ENCODE measurements at regions not wholly inside any gene's neighbourhood (a gene's known extent, or its start where the extent isn't known, plus 50 kb on each side); places are given as distances from the start of the nearest gene placed in this dataset.

DNA sequence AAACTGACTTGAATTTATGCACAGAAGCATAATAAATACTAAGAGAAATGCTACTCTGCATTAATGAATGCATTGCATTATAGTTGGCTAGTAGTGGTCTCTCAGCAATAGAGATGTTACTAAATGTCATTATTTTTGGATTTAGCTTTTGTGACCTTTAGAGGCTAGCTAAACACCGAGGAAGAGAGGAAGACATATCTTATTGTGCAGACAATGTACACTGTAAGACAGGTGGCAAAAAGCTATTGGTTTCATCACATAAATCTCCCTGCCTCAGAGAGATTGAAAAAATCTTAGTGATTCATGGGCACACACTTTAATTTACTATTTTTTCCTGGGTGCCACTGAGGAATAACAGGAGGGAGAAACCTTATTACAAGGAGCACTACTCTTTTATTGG is 435.9 kb downstream of the TMEM232 start:
- no peak for TF ChIP-seq POLR2A (IDR thresholded peaks at IDR 0.05)
- TF ChIP-seq, protein P1, sequence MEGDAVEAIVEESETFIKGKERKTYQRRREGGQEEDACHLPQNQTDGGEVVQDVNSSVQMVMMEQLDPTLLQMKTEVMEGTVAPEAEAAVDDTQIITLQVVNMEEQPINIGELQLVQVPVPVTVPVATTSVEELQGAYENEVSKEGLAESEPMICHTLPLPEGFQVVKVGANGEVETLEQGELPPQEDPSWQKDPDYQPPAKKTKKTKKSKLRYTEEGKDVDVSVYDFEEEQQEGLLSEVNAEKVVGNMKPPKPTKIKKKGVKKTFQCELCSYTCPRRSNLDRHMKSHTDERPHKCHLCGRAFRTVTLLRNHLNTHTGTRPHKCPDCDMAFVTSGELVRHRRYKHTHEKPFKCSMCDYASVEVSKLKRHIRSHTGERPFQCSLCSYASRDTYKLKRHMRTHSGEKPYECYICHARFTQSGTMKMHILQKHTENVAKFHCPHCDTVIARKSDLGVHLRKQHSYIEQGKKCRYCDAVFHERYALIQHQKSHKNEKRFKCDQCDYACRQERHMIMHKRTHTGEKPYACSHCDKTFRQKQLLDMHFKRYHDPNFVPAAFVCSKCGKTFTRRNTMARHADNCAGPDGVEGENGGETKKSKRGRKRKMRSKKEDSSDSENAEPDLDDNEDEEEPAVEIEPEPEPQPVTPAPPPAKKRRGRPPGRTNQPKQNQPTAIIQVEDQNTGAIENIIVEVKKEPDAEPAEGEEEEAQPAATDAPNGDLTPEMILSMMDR (IDR thresholded peaks at IDR 0.05): no peak
- intact Hi-C loops (cut with DNase I; ENCODE audit: low total_unique reads): no loop called here

DNA sequence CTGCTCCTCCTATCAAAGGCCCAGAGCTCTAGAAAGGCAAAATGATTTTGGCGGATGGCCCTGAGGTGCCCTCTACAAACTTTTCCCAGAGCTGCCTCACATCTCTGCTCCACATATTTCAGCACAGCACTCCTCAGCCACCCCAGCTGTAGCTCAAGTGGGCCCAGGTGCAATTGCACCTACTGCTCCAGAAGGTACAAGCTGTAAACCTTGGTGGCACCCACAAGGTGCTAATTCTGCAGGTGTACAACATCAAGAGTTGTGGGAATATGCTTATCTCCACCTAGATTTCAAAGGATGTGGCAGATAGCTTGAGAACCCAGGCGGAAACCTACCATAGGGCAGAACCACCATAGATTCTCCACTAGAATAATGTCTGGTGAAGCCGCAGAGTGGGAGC is 432.2 kb downstream of the TMEM232 start:
- intact Hi-C loops (cut with DNase I; ENCODE audit: low total_unique reads): no loop called here
- no peak overlapping the region for H3K4me3 ChIP-seq
- H3K27ac ChIP-seq: no peak overlapping the region
- H3K9me3 ChIP-seq: no peaks in the 10 kb centered on the region
- H3K27me3 ChIP-seq: no peaks in the 10 kb centered on the region
- DNase-seq: no peak
- H3K36me3 ChIP-seq: no peaks in the 10 kb centered on the region
- TF ChIP-seq, protein P1 (IDR thresholded peaks at IDR 0.05): no peak
- no peak for TF ChIP-seq POLR2A (IDR thresholded peaks at IDR 0.05)
- H3K4me1 ChIP-seq: no peaks in the 10 kb centered on the region

More for the DNA sequence above, 435.9 kb downstream of the TMEM232 start:
- Histone ChIP-seq H3K4me1 (no peaks in the 10 kb centered on the region), H3K9me3 (no peaks in the 10 kb centered on the region), H3K27me3 (no peaks in the 10 kb centered on the region), H3K36me3 (no peaks in the 10 kb centered on the region), H3K4me3 (no peak overlapping the region), H3K27ac (no peak overlapping the region)
- DNase-seq: no peak

DNA sequence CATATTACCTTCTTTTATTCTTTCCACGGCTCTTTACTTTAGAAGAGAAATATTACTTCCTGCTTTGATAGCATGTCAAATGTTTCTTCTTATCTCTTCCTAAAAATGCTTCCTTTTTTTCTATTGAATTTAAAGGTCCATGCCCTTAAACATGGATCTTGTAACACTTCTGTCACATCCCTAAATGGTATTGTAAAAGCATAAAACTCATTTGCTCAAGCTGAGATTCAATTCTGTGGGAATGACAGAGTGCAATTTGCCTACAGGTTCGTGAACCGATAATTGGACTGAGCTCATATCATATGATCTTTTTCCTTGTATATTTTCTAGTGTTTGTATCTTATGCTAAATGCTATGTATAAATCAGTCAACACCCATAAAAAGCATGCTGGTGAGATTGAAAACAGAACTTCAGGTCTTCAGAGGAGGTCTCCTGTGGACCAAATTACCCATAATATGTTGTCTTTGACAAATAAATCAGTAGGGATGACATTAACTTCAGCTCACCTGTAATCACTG is 429.3 kb downstream of the TMEM232 start:
- intact Hi-C loops (cut with DNase I; ENCODE audit: low total_unique reads): no loop called here
- Histone ChIP-seq H3K27me3 (no peaks in the 10 kb centered on the region), H3K27ac (no peak overlapping the region), H3K4me3 (no peak overlapping the region), H3K9me3 (no peaks in the 10 kb centered on the region), H3K4me1 (no peaks in the 10 kb centered on the region), H3K36me3 (no peaks in the 10 kb centered on the region)
- TF ChIP-seq POLR2A (IDR thresholded peaks at IDR 0.05): no peak
- TF ChIP-seq, protein P1 (IDR thresholded peaks at IDR 0.05): no peak
- DNase-seq: no peak

DNA sequence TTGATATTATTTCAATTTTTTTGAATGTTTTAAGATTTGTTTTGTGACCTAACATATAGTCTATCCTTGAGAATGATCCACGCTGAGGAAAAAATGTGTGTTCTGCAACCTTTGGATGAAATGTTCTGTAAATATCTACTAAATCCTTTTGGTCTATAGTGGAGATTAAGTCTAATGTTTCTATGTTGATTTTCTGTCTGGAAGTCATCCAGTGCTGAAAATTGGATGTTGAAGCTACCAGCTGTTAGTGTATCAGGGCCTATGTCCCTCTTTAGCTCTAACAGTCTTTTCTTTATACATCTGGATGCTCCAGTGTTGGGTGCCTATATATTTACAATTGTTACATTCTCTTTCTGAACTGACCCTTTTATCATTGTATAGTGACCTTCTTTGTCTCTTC is 422.3 kb downstream of the TMEM232 start:
- TF ChIP-seq POLR2A (IDR thresholded peaks at IDR 0.05): no peak
- TF ChIP-seq, protein P1 (IDR thresholded peaks at IDR 0.05): no peak
- intact Hi-C loops (cut with DNase I; ENCODE audit: low total_unique reads): no loop called here
- no peak overlapping the region for H3K4me3 ChIP-seq
- no peak overlapping the region for H3K27ac ChIP-seq
- H3K9me3 ChIP-seq: peaks cover 0 to 6% of the 10 kb centered on the region in 2 donors
- no peaks in the 10 kb centered on the region for H3K36me3 ChIP-seq
- H3K27me3 ChIP-seq: no peaks in the 10 kb centered on the region
- DNase-seq: no peak
- no peaks in the 10 kb centered on the region for H3K4me1 ChIP-seq

DNA sequence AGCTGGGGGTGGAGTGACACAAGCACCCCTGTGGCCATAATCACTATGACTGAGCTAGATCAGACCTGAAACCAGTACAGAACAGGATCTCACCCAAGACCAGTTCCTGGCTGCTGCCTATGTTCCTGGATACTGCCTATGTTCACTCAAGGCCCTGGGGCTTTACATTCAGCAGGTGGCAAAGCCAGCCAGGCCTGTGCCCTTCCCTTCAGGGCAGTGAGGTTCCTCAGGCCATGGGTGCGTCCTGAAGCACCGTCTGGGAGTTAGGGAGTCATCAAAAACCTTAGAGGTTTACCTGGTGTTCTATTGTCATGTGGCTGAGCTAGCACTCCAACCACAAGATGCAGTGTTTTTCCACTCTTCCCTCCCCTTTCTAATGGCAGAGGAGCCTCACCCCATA is 419.8 kb downstream of the TMEM232 start:
- intact Hi-C loops (cut with DNase I; ENCODE audit: low total_unique reads): no loop called here
- no peak for TF ChIP-seq POLR2A (IDR thresholded peaks at IDR 0.05)
- TF ChIP-seq, protein P1 (IDR thresholded peaks at IDR 0.05): no peak
- Histone ChIP-seq H3K4me1 (no peaks in the 10 kb centered on the region), H3K9me3 (peaks cover 0 to 6% of the 10 kb centered on the region in 2 donors), H3K36me3 (no peaks in the 10 kb centered on the region), H3K27me3 (no peaks in the 10 kb centered on the region), H3K27ac (no peak overlapping the region), H3K4me3 (no peak overlapping the region)
- DNase-seq: no peak

All from uterus (tissue), 3 donors.